Uterus (tissue), 2 donors: ENCODE measurements at regions not wholly inside any gene's neighbourhood (a gene's known extent, or its start where the extent isn't known, plus 50 kb on each side); places are given as distances from the start of the nearest gene placed in this dataset.

Experiments
- POLR2A ChIP-seq, 2 donors: fragments of 450-650 bp; IDR thresholded peaks; one replicate each; pipeline ENCODE4 v1.6.1; 2016; ENCODE audit warnings: antibody characterized with exemption in 2 of 2, mild to moderate bottlenecking in 1 of 2, moderate library complexity in 1 of 2
- TF ChIP-seq, protein P1 (sequence below), 4 experiments: fragments of 200-600 bp in 2 of 4; fragments of 450-650 bp in 2 of 4; sonication (generic) in 2 of 4; IDR thresholded peaks; one replicate each; pipeline ENCODE4 v1.5.1; 2016 to 2019; ENCODE audit warnings: antibody characterized with exemption in 4 of 4, mild to moderate bottlenecking in 2 of 4, moderate library complexity in 1 of 4

DNA sequence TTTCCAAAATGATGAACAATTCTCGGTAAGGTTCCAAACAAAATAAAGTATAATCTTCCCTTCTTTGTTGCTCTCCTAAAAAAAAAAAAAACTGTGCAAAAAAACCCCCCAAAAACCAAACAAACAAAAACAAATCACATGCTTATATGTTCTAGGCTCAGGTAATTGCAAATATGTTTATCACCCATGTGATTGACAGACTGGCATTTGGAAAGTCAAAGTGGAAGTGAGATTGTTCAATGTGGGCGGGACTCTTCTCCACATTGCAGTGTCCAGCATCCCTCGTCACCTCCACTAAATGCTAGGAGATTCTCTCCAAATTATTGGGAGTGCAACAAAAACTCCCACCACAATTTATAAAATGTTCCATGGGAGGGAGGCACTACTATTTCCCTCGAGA is 57.6 kb upstream of the CACNA1D start:
- TF ChIP-seq, protein P1, sequence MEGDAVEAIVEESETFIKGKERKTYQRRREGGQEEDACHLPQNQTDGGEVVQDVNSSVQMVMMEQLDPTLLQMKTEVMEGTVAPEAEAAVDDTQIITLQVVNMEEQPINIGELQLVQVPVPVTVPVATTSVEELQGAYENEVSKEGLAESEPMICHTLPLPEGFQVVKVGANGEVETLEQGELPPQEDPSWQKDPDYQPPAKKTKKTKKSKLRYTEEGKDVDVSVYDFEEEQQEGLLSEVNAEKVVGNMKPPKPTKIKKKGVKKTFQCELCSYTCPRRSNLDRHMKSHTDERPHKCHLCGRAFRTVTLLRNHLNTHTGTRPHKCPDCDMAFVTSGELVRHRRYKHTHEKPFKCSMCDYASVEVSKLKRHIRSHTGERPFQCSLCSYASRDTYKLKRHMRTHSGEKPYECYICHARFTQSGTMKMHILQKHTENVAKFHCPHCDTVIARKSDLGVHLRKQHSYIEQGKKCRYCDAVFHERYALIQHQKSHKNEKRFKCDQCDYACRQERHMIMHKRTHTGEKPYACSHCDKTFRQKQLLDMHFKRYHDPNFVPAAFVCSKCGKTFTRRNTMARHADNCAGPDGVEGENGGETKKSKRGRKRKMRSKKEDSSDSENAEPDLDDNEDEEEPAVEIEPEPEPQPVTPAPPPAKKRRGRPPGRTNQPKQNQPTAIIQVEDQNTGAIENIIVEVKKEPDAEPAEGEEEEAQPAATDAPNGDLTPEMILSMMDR (IDR thresholded peaks at IDR 0.05), result no peak
- TF ChIP-seq POLR2A (IDR thresholded peaks at IDR 0.05), result no peak
